Lower leg skin (tissue), 3 donors: ENCODE measurements at regions not wholly inside any gene's neighbourhood (a gene's known extent, or its start where the extent isn't known, plus 50 kb on each side); places are given as distances from the start of the nearest gene placed in this dataset.

Experiments
- POLR2A ChIP-seq, 2 donors: fragments of 450-650 bp; IDR thresholded peaks; one replicate each; pipeline ENCODE4 v1.6.1; 2016 to 2017; ENCODE audit warnings: antibody characterized with exemption in 2 of 2, mild to moderate bottlenecking in 1 of 2, moderate library complexity in 1 of 2
- TF ChIP-seq, protein P1 (sequence below), 3 donors: fragments of 450-650 bp; IDR thresholded peaks; one replicate each; pipeline ENCODE4 v1.5.1; 2016; ENCODE audit warnings: antibody characterized with exemption in 3 of 3, mild to moderate bottlenecking in 3 of 3, moderate library complexity in 2 of 3

DNA sequence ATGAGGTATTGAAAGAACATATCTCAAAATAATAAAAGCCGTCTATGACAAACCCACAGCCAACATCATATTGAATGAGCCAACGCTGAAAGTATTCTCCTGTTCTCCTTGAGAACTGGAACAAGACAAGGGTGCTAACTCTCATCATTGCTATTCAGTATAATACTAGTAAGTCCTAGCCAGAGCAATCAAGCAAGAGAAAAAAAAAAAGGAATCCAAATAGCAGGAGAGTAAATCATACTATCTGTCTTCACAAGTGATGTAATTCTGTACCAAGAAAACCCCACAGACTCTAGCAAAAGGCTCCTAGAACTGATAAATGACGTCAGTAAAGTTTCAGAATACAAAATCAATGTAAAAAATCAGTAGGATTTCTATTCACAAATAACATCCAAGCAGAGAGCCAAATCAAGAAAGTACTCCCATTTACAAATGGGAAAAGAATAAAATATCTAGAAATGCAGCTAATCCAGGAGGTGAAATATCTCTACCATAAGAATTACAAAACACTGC, 1632.8 kb downstream of the NCAM2 start:
- TF ChIP-seq, protein P1, sequence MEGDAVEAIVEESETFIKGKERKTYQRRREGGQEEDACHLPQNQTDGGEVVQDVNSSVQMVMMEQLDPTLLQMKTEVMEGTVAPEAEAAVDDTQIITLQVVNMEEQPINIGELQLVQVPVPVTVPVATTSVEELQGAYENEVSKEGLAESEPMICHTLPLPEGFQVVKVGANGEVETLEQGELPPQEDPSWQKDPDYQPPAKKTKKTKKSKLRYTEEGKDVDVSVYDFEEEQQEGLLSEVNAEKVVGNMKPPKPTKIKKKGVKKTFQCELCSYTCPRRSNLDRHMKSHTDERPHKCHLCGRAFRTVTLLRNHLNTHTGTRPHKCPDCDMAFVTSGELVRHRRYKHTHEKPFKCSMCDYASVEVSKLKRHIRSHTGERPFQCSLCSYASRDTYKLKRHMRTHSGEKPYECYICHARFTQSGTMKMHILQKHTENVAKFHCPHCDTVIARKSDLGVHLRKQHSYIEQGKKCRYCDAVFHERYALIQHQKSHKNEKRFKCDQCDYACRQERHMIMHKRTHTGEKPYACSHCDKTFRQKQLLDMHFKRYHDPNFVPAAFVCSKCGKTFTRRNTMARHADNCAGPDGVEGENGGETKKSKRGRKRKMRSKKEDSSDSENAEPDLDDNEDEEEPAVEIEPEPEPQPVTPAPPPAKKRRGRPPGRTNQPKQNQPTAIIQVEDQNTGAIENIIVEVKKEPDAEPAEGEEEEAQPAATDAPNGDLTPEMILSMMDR (IDR thresholded peaks at IDR 0.05), result no peak
- no peak for TF ChIP-seq POLR2A (IDR thresholded peaks at IDR 0.05)
